Hepatocyte (in vitro differentiated cells): ENCODE measurements at regions not wholly inside any gene's neighbourhood (a gene's known extent, or its start where the extent isn't known, plus 50 kb on each side); places are given as distances from the start of the nearest gene placed in this dataset.

Source experiments
- CTCF ChIP-seq: fragments of 200-600 bp; sonication (generic); IDR thresholded peaks from 2 replicates; pipeline ENCODE4 v1.5.1; 2016; ENCODE audit warnings: antibody characterized with exemption, mild to moderate bottlenecking; ENCODE audit not compliant: poor library complexity
- EZH2 ChIP-seq: fragments of 200-600 bp; sonication (generic); IDR thresholded peaks from 2 replicates; pipeline ENCODE4 v1.6.1; 2016; ENCODE audit warnings: antibody characterized with exemption, mild to moderate bottlenecking, borderline replicate concordance
- EZH2phosphoT487 ChIP-seq: fragments of 200-600 bp; sonication (generic); IDR thresholded peaks from one replicate; pipeline ENCODE4 v1.6.1; 2018; ENCODE audit warnings: antibody characterized with exemption, mild to moderate bottlenecking, low read depth, moderate library complexity; ENCODE audit not compliant: unreplicated experiment, severe bottlenecking

GRCh38 chr4:173696551-173696950, 166.5 kb upstream of the HAND2 start:
- no peak for TF ChIP-seq CTCF
- no peak for TF ChIP-seq EZH2
- no peak for TF ChIP-seq EZH2phosphoT487
